ENCODE measurements at regions not wholly inside any gene's neighbourhood (a gene's known extent, or its start where the extent isn't known, plus 50 kb on each side); places are given as distances from the start of the nearest gene placed in this dataset.
"Not testable (repeated sequence)": the region's sequence is repeated elsewhere in the genome, so short reads cannot be mapped to it uniquely, and the experiment has no call there.

GRCh38 chr12:72931838-72932237, 659.7 kb downstream of the TRHDE start:
- not testable (repeated sequence) for TF ChIP-seq CTCF, POLR2A (IDR thresholded peaks at IDR 0.05)
